HCT116 (cell line): ENCODE measurements at regions not wholly inside any gene's neighbourhood (a gene's known extent, or its start where the extent isn't known, plus 50 kb on each side); places are given as distances from the start of the nearest gene placed in this dataset.

Experiments
- ATAC-seq: fragments of 200-7000 bp; cut with Tn5 transposase; 2 replicates; pipeline ENCODE4 v1.9.1; 2020; ENCODE audit warnings: mild to moderate bottlenecking, moderate library complexity
- BruUV-seq: library from RNA; stranded (reverse); fragments of 400-500 nt; replicated peaks from 2 replicates; lab custom pipeline; 2021; lab: Mats Ljungman, UMichigan
- CTCF ChIA-PET: fragments of 300-600 bp; sonication (Branson Sonifier 250); formaldehyde crosslinking; loops from one replicate; lab custom pipeline; 2021; ENCODE audit warnings: antibody characterized with exemption; lab: Charles Lee
- POLR2A ChIA-PET: fragments of 300-600, 350-600 bp; sonication (Branson Sonifier 250); formaldehyde crosslinking; loops from one replicate; lab custom pipeline; 2021; ENCODE audit warnings: antibody characterized with exemption; lab: Charles Lee
- RAD21 ChIA-PET, 2 experiments: fragments of 300-600 bp; sonication (Branson Sonifier 250); formaldehyde crosslinking; loops; one replicate each; lab custom pipeline; 2023; ENCODE audit warnings: low total read pairs in 2 of 2; ENCODE audit not compliant: uncharacterized antibody in 2 of 2, unreplicated experiment in 2 of 2, low non-redundant PET in 1 of 2; lab: Charles Lee
- DNase-seq: peaks from one replicate; pipeline ENCODE4 v3.0.0-alpha.2; 2010; ENCODE audit warnings: low read depth, low spot score
- H2AFZ ChIP-seq: fragments of 200-600 bp; shearing (Covaris generic), sonication (generic); 2 replicates; pipeline ENCODE4 v1.6.1; 2017; ENCODE audit warnings: low read depth, mixed run types, mixed read lengths, antibody characterized with exemption, low read length; ENCODE audit not compliant: poor library complexity, severe bottlenecking
- H3K27ac ChIP-seq: 2 replicates; pipeline ENCODE4 v1.5.1; 2012; ENCODE audit warnings: low read depth, low read length
- H3K27me3 ChIP-seq: fragments of 200-600 bp; sonication (generic); 2 replicates; pipeline ENCODE4 v1.6.1; 2016; ENCODE audit warnings: mixed run types, low read length, mixed read lengths; ENCODE audit not compliant: insufficient read depth
- H3K36me3 ChIP-seq, 2 experiments: fragments of 200-500 bp in 1 of 2; fragments of 200-600 bp in 1 of 2; sonication (Bioruptor generic) in 1 of 2; sonication (generic) in 1 of 2; 2 replicates each; pipeline versions ENCODE4 v1.5.1 to v1.6.1; 2014 to 2016; ENCODE audit warnings: low read length in 2 of 2, inconsistent platforms in 1 of 2, mixed read lengths in 1 of 2, mixed run types in 1 of 2; ENCODE audit not compliant: insufficient read depth in 2 of 2, control insufficient read depth in 1 of 2
- H3K4me1 ChIP-seq, 2 experiments: fragments of 200-600 bp in 1 of 2; sonication (generic) in 1 of 2; 2 replicates each; pipeline versions ENCODE4 v1.5.1 to v1.6.1; 2012 to 2017; ENCODE audit warnings: low read length in 2 of 2, inconsistent platforms in 1 of 2, mild to moderate bottlenecking in 1 of 2, mixed read lengths in 1 of 2, mixed run types in 1 of 2, moderate library complexity in 1 of 2; ENCODE audit not compliant: insufficient read depth in 2 of 2, control insufficient read depth in 1 of 2
- H3K4me2 ChIP-seq: fragments of 200-600 bp; sonication (generic); 2 replicates; pipeline ENCODE4 v1.6.1; 2017; ENCODE audit warnings: mixed run types, low read length, mixed read lengths
- H3K4me3 ChIP-seq, 2 experiments: fragments of 200-600 bp in 1 of 2; sonication (generic) in 1 of 2; replicated peaks in 1 of 2; 2 replicates each; pipeline ENCODE4 v1.5.1; 2011 to 2016; ENCODE audit warnings: low read length in 2 of 2, control low read depth in 1 of 2, low read depth in 1 of 2, mild to moderate bottlenecking in 1 of 2, mixed read lengths in 1 of 2, mixed run types in 1 of 2
- H3K79me2 ChIP-seq: fragments of 200-600 bp; sonication (generic); 2 replicates; pipeline ENCODE4 v1.6.1; 2017; ENCODE audit warnings: mild to moderate bottlenecking, mixed run types, low read length, moderate library complexity, mixed read lengths; ENCODE audit not compliant: insufficient read depth
- H3K9ac ChIP-seq: fragments of 200-600 bp; sonication (generic); 2 replicates; pipeline ENCODE4 v1.6.1; 2016; ENCODE audit warnings: low read length, mixed read lengths
- H3K9me2 ChIP-seq: fragments of 200-600 bp; sonication (generic), shearing (Covaris generic); 2 replicates; pipeline ENCODE4 v1.6.1; 2017; ENCODE audit warnings: mixed run types, mild to moderate bottlenecking, moderate library complexity; ENCODE audit not compliant: insufficient read depth
- H3K9me3 ChIP-seq, 2 experiments: fragments of 200-500 bp in 1 of 2; fragments of 200-600 bp in 1 of 2; sonication (Bioruptor generic) in 1 of 2; sonication (generic) in 1 of 2; 2 replicates each; pipeline ENCODE4 v1.6.1; 2014 to 2017; ENCODE audit warnings: low read length in 2 of 2, mixed read lengths in 2 of 2, inconsistent platforms in 1 of 2, low read depth in 1 of 2, mild to moderate bottlenecking in 1 of 2, mixed run types in 1 of 2, moderate library complexity in 1 of 2; ENCODE audit not compliant: control insufficient read depth in 1 of 2, insufficient read depth in 1 of 2
- H4K20me1 ChIP-seq: fragments of 200-600 bp; sonication (generic), shearing (Covaris generic); 2 replicates; pipeline ENCODE4 v1.6.1; 2017; ENCODE audit warnings: mixed run types, mild to moderate bottlenecking, moderate library complexity; ENCODE audit not compliant: insufficient read depth
- CBX3 ChIP-seq: IDR thresholded peaks from 2 replicates; pipeline ENCODE4 v1.6.1; 2012; ENCODE audit warnings: low read depth
- CEBPB ChIP-seq: IDR thresholded peaks from 2 replicates; pipeline ENCODE4 v1.6.1; 2012; ENCODE audit warnings: low read depth
- EGR1 ChIP-seq: IDR thresholded peaks from 2 replicates; pipeline ENCODE4 v1.6.1; 2012; ENCODE audit warnings: low read depth
- ELF1 ChIP-seq: IDR thresholded peaks from 2 replicates; pipeline ENCODE4 v1.6.1; 2012; ENCODE audit warnings: low read depth, borderline replicate concordance
- EZH2 ChIP-seq: fragments of 200-600 bp; sonication (generic); IDR thresholded peaks from 2 replicates; pipeline ENCODE4 v1.6.1; 2017; ENCODE audit warnings: antibody characterized with exemption, mixed run types
- EZH2phosphoT487 ChIP-seq: fragments of 200-600 bp; IDR thresholded peaks from 2 replicates; pipeline ENCODE4 v1.6.1; 2018; ENCODE audit warnings: antibody characterized with exemption, borderline replicate concordance
- FOSL1 ChIP-seq: IDR thresholded peaks from 2 replicates; pipeline ENCODE4 v1.6.1; 2012; ENCODE audit warnings: low read depth
- JUND ChIP-seq: IDR thresholded peaks from 2 replicates; pipeline ENCODE4 v1.6.1; 2012
- POLR2A ChIP-seq: IDR thresholded peaks from 2 replicates; pipeline ENCODE4 v1.7.0; 2011; ENCODE audit warnings: borderline replicate concordance; ENCODE audit not compliant: insufficient read depth, insufficient read length; ENCODE audit errors: extremely low read depth
- POLR2AphosphoS5 ChIP-seq: IDR thresholded peaks from 2 replicates; pipeline ENCODE4 v1.6.1; 2011; ENCODE audit warnings: mild to moderate bottlenecking, low read depth, low read length, moderate library complexity
- RAD21 ChIP-seq: IDR thresholded peaks from 2 replicates; pipeline ENCODE4 v1.6.1; 2012; ENCODE audit warnings: low read depth, mild to moderate bottlenecking
- SIN3A ChIP-seq: IDR thresholded peaks from 2 replicates; pipeline ENCODE4 v1.6.1; 2012; ENCODE audit warnings: low read depth
- SP1 ChIP-seq: IDR thresholded peaks from 2 replicates; pipeline ENCODE4 v1.6.1; 2012; ENCODE audit warnings: low read depth
- SRF ChIP-seq: IDR thresholded peaks from 2 replicates; pipeline ENCODE4 v1.6.1; 2012; ENCODE audit warnings: low read depth
- TCF7L2 ChIP-seq: IDR thresholded peaks from 2 replicates; pipeline ENCODE4 v1.7.0; 2011; ENCODE audit warnings: borderline replicate concordance, inconsistent platforms; ENCODE audit not compliant: insufficient read depth, insufficient read length; ENCODE audit errors: extremely low read depth
- intact Hi-C: fragments of 100-400 bp; cut with micrococcal nuclease; formaldehyde crosslinking; loops from 2 replicates; pipeline ENCODE4 v1.10.0; 2022
- TF ChIP-seq, protein P1 (sequence below): IDR thresholded peaks from 2 replicates; pipeline ENCODE4 v1.6.1; 2012
- TF ChIP-seq, protein P2 (sequence below): IDR thresholded peaks from 2 replicates; pipeline ENCODE4 v1.6.1; 2012; ENCODE audit warnings: low read depth
- TF ChIP-seq, protein P3 (sequence below): IDR thresholded peaks from 2 replicates; pipeline ENCODE4 v1.6.1; 2011; ENCODE audit warnings: mild to moderate bottlenecking, low read length, moderate library complexity; ENCODE audit not compliant: insufficient replicate concordance; ENCODE audit errors: extremely low read depth
- TF ChIP-seq, protein P4 (sequence below), 3 experiments: fragments of 200-600 bp in 1 of 3; sonication (generic) in 1 of 3; IDR thresholded peaks in 2 of 3; conservative IDR thresholded peaks in 1 of 3; 2 replicates each; pipeline ENCODE4 v1.5.1; 2012 to 2017; ENCODE audit warnings: low read depth in 2 of 3, low read length in 2 of 3, antibody characterized with exemption in 1 of 3, borderline replicate concordance in 1 of 3, control low read depth in 1 of 3, mild to moderate bottlenecking in 1 of 3, mixed read lengths in 1 of 3, mixed run types in 1 of 3, moderate library complexity in 1 of 3; ENCODE audit not compliant: insufficient read depth in 1 of 3
- TF ChIP-seq, protein P5 (sequence below): IDR thresholded peaks from 2 replicates; pipeline ENCODE4 v1.6.1; 2012

DNA sequence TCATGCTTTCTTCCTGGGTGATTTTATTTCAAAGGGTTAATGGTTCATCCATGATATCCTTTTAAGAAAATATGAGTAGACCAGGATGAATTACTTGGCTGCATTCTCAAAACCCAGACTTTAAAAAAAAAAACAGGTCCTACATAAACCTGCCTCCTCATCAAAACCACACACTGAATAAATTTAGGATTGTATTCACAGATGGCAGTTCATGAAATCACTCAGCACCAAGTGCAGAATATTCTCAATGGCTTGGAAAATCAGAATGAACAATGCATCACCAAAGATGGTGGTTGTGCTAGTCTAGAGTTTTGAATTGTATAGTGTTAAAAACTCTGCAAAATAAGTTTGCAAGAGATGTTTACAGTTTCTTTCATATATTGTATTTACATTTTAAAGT, 145.4 kb upstream of the GRAMD2B start:
- TF ChIP-seq, protein P1, sequence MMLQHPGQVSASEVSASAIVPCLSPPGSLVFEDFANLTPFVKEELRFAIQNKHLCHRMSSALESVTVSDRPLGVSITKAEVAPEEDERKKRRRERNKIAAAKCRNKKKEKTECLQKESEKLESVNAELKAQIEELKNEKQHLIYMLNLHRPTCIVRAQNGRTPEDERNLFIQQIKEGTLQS: no peak
- TF ChIP-seq EZH2 (no peak), SIN3A (no peak), TCF7L2 (no peak), SP1 (no peak), POLR2A (no peak), POLR2AphosphoS5 (no peak), RAD21 (no peak), ELF1 (no peak), FOSL1 (no peak), SRF (no peak), CBX3 (no peak), JUND (no peak), EZH2phosphoT487 (no peak), EGR1 (no peak), CEBPB (no peak)
- TF ChIP-seq, protein P2, sequence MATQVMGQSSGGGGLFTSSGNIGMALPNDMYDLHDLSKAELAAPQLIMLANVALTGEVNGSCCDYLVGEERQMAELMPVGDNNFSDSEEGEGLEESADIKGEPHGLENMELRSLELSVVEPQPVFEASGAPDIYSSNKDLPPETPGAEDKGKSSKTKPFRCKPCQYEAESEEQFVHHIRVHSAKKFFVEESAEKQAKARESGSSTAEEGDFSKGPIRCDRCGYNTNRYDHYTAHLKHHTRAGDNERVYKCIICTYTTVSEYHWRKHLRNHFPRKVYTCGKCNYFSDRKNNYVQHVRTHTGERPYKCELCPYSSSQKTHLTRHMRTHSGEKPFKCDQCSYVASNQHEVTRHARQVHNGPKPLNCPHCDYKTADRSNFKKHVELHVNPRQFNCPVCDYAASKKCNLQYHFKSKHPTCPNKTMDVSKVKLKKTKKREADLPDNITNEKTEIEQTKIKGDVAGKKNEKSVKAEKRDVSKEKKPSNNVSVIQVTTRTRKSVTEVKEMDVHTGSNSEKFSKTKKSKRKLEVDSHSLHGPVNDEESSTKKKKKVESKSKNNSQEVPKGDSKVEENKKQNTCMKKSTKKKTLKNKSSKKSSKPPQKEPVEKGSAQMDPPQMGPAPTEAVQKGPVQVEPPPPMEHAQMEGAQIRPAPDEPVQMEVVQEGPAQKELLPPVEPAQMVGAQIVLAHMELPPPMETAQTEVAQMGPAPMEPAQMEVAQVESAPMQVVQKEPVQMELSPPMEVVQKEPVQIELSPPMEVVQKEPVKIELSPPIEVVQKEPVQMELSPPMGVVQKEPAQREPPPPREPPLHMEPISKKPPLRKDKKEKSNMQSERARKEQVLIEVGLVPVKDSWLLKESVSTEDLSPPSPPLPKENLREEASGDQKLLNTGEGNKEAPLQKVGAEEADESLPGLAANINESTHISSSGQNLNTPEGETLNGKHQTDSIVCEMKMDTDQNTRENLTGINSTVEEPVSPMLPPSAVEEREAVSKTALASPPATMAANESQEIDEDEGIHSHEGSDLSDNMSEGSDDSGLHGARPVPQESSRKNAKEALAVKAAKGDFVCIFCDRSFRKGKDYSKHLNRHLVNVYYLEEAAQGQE: no peak
- TF ChIP-seq, protein P3, sequence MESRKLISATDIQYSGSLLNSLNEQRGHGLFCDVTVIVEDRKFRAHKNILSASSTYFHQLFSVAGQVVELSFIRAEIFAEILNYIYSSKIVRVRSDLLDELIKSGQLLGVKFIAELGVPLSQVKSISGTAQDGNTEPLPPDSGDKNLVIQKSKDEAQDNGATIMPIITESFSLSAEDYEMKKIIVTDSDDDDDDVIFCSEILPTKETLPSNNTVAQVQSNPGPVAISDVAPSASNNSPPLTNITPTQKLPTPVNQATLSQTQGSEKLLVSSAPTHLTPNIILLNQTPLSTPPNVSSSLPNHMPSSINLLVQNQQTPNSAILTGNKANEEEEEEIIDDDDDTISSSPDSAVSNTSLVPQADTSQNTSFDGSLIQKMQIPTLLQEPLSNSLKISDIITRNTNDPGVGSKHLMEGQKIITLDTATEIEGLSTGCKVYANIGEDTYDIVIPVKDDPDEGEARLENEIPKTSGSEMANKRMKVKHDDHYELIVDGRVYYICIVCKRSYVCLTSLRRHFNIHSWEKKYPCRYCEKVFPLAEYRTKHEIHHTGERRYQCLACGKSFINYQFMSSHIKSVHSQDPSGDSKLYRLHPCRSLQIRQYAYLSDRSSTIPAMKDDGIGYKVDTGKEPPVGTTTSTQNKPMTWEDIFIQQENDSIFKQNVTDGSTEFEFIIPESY: no peak
- TF ChIP-seq, protein P4, sequence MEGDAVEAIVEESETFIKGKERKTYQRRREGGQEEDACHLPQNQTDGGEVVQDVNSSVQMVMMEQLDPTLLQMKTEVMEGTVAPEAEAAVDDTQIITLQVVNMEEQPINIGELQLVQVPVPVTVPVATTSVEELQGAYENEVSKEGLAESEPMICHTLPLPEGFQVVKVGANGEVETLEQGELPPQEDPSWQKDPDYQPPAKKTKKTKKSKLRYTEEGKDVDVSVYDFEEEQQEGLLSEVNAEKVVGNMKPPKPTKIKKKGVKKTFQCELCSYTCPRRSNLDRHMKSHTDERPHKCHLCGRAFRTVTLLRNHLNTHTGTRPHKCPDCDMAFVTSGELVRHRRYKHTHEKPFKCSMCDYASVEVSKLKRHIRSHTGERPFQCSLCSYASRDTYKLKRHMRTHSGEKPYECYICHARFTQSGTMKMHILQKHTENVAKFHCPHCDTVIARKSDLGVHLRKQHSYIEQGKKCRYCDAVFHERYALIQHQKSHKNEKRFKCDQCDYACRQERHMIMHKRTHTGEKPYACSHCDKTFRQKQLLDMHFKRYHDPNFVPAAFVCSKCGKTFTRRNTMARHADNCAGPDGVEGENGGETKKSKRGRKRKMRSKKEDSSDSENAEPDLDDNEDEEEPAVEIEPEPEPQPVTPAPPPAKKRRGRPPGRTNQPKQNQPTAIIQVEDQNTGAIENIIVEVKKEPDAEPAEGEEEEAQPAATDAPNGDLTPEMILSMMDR (IDR thresholded peaks at IDR 0.05 in 2 of 3, conservative IDR thresholded peaks at IDR 0.05 in 1 of 3; ENCODE audit: borderline replicate concordance in 1 of 3, insufficient read depth in 1 of 3, low read depth in 2 of 3, low read length in 2 of 3): no peak
- TF ChIP-seq, protein P5, sequence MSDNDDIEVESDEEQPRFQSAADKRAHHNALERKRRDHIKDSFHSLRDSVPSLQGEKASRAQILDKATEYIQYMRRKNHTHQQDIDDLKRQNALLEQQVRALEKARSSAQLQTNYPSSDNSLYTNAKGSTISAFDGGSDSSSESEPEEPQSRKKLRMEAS: no peak
- ChIA-PET CTCF (no interaction called here), RAD21 (no interaction called here), POLR2A (no interaction called here)
- Histone ChIP-seq H3K4me2 (no peak overlapping the region), H3K9me2 (no peaks in the 10 kb centered on the region), H3K9me3 (no peaks in the 10 kb centered on the region), H3K9ac (no peak overlapping the region), H3K27me3 (no peaks in the 10 kb centered on the region), H3K79me2 (no peaks in the 10 kb centered on the region), H3K4me1 (no peaks in the 10 kb centered on the region), H3K36me3 (no peaks in the 10 kb centered on the region), H2AFZ (no peak overlapping the region), H3K27ac (no peak overlapping the region), H3K4me3 (no peak overlapping the region), H4K20me1 (no peaks in the 10 kb centered on the region)
- ATAC-seq: no peak
- no peak for DNase-seq
- intact Hi-C loops: no loop called here
- no TSS peak for BruUV-seq
